ENCODE measurements at regions not wholly inside any gene's neighbourhood (a gene's known extent, or its start where the extent isn't known, plus 50 kb on each side); places are given as distances from the start of the nearest gene placed in this dataset.

- no peak for TF ChIP-seq CTCF (IDR thresholded peaks at IDR 0.05; ENCODE audit: low read depth, low read length)
- TF ChIP-seq EZH2phosphoT487 (IDR thresholded peaks at IDR 0.05; ENCODE audit: low read depth) = no peak
Observed at GRCh38 chr13:76043874-76044273, 407.7 kb downstream of the LMO7 start.
